ENCODE measurements at regions not wholly inside any gene's neighbourhood (a gene's known extent, or its start where the extent isn't known, plus 50 kb on each side); places are given as distances from the start of the nearest gene placed in this dataset.
"Not testable (repeated sequence)": the region's sequence is repeated elsewhere in the genome, so short reads cannot be mapped to it uniquely, and the experiment has no call there.

- no peak for DNase-seq (ENCODE audit: low spot score)
- FAIRE-seq, result no peak
Observed at GRCh38 chr4:33085709-33086108, 2365.5 kb downstream of the PCDH7 start.

DNA sequence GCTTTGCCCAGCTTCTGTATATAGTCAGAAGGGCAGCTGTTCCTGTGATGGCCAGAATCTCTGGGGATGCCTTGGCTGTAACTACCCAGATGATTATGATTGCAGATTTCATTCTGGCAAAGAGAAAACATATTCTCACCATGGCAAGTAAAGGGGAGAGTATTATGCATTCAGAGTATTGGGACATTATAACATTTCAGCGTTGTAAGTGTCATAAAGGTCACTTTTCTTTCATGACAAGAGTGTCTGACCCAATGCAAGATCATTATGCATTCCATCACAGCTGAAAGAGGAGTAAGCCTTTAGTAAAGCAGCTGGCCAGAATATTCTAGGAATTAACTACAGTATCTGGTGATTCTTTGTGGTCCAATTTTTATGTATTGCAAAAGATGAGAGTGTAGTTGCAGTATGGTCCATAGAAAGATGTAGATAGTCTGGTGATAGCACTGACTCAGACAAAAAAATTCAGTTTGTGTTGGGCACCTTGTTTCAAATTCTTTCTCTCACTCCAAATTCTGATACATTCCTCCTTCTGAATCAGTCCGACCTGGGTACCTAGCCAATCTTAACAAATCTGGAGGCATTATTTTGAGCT is 2366.3 kb downstream of the PCDH7 start:
- no peak for FAIRE-seq

GRCh38 chr4:33088713-33089112 is 2368.5 kb downstream of the PCDH7 start:
- DNase-seq (ENCODE audit: low spot score), result no peak
- no peak for FAIRE-seq

More for the DNA sequence above, 2366.3 kb downstream of the PCDH7 start:
- DNase-seq (ENCODE audit: low spot score), result no peak

- DNase-seq (ENCODE audit: low spot score), result no peak
- FAIRE-seq, result no peak
Observed at GRCh38 chr4:33090910-33091309, 2370.7 kb downstream of the PCDH7 start.

DNA sequence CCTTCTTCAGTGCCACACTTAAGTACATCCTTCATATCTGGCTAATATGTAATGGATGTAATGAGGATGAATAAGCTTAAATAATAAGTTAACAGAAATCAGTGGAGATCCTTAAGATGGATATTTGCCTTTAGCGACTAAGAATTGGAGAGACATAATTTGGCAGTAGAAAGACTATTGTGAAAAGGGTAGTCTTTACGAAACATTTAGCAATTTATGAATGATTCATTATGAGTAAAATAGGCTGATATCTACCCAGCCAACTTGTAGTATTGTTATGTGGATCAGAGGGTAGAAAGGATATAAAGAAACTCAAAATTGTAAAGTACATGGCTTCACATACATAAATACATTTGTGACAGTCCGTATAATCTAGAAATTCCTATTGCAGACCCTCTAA is 2371.8 kb downstream of the PCDH7 start:
- FAIRE-seq, result no peak
- DNase-seq (ENCODE audit: low spot score), result no peak

- no peak for FAIRE-seq
- no peak for DNase-seq (ENCODE audit: low spot score)
Observed at GRCh38 chr4:33104273-33104672, 2384.1 kb downstream of the PCDH7 start.

DNA sequence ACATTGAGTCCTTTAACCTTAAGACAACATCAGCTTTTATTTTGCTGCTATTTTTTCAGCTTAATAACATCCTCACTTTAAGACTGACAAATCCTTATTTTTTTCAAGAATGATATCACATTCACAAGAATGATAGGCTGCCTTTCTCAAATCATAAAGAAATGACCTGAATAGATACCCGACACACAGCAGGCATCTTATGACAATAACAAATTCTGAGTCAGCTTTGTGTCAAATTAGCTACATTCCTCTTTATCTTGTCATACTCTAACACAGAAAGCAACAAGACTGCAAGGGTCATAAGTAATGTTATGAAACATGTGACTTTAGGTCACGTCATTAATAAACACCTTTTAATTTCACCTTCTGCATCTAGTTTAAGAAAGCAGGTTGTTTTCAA is 2387.6 kb downstream of the PCDH7 start:
- no peak for FAIRE-seq

DNA sequence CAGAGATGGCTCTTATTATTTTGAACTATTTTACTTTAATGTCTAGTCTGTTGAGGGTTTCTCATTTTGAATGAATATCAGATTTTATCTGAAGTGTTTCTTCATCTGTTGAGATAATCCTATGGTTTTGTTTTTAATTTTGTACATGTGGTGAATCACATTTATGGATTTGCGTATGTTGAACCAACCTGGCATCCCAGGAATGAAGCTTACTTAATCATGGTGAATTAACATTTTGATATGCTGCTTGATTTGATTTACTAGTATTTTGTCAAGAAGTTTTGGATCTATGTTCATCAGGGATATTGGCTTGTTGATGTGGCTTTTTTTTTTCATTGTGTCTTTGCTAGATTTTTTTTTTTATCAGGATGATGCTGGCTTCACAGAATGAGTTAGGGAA is 2390.9 kb downstream of the PCDH7 start:
- no peak for DNase-seq (ENCODE audit: low spot score)
- no peak for FAIRE-seq

More for the DNA sequence above, 2387.6 kb downstream of the PCDH7 start:
- DNase-seq (ENCODE audit: low spot score), result no peak

DNA sequence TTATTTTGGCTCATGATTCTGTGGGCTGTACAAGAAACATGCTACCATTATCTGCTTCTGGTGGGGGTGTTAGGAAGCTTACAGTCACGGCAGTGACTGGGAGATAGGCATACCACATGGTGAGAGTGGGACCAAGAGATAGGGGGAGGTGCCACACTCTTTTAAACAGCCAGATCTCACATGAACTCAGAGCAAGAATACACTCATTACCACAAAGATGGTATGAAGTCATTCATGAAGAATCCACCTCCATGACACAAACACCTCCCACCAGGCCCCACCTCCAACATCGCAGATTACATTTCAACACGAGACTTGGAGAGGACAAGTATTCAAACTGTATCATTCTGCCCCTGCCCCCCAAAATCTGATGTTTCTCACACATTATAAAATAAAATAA is 2396.7 kb downstream of the PCDH7 start:
- FAIRE-seq (no peak), DNase-seq (ENCODE audit: low spot score) (no peak)

- DNase-seq (ENCODE audit: low spot score), result no peak
- FAIRE-seq, result no peak
Observed at GRCh38 chr4:33126002-33126401, 2405.8 kb downstream of the PCDH7 start.

- peak; percentile 99 for FAIRE-seq
- DNase-seq (ENCODE audit: low spot score), result not testable (repeated sequence)
Observed at GRCh38 chr4:33130662-33131061, 2410.5 kb downstream of the PCDH7 start.

GRCh38 chr4:33133723-33134122 is 2413.6 kb downstream of the PCDH7 start:
- no peak for FAIRE-seq
- no peak for DNase-seq (ENCODE audit: low spot score)

GRCh38 chr4:33134366-33134765 is 2414.2 kb downstream of the PCDH7 start:
- FAIRE-seq (no peak), DNase-seq (ENCODE audit: low spot score) (no peak)

DNA sequence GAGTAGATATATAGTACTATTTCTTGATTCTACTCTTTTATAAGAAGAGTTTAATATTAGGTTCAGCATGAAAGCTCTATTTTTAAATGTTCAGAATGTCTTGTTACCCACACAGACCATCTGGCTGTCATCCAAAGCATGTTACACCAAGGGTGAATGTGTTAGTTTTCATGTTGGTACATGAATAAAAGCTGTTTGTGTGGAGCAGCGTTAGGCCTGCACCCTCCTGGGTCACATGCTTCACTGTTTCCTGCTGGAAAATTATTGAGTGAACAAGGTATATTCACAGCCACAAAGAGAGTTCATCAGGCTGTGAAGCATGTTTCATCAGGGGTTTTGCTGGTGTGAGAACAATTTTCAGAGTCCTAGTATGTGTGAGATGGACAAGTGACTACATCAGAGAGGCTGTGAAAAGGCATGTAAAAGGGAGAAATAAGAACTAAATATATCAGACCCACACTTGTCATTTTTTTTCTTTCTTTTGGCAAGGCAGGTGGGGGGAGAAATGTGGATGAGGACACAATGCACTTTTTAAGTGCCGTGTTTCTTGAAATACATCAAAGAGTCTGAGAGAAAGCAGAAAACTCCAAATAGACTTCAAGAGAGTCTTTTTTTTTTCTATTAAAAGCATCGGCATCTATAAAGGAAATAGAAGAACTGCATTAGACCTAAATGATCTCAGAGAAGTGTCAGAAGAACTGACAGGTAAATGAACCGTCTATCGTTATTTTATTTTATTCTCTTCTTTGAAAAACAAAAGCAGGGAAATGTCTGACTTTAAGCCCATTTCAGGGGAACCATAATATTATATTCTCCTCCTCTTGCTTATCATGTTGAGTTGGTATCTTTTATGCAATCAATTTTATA is 2429.7 kb downstream of the PCDH7 start:
- no peak for FAIRE-seq
- DNase-seq (ENCODE audit: low spot score), result no peak

DNA sequence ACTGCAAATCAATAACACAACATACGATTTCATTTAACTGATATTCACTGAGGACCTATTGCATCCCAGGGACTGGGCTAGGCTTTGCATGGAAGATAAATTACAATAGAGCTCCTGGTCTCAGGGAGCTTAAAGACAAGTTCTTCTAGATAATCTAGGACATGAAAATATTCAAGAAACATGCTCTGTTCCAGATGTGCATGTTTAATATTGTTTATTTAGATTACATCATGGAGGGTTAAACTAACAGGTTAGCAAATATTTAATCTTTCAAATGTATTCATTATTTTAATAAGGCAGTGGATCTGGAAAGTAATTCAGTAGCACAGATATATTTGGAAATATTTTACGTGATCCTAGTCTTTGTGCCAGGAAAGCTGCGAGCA is 2430.3 kb downstream of the PCDH7 start:
- FAIRE-seq, result no peak

DNA sequence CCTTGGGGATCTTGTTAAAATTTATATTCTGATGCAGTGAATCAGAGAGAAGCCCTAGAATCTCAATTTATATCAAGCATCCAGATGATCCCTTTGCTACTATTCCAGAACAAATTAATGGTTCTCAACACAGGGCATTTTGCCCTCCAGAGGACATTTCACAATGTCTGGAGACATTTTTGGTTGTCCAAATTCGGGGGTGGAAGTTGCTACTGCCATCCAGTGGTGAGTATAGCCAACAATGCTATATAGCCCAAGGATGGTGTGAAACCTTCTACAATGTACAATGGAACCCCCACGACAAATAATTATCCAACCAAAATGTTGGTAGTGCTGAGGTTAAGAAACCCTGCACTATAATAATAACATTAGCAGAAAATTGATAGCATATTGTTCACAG is 2440.0 kb downstream of the PCDH7 start:
- no peak for DNase-seq (ENCODE audit: low spot score)
- FAIRE-seq, result no peak

More for the DNA sequence above, 2430.3 kb downstream of the PCDH7 start:
- DNase-seq (ENCODE audit: low spot score), result no peak

GRCh38 chr4:33161202-33161601 is 2441.0 kb downstream of the PCDH7 start:
- no peak for FAIRE-seq
- DNase-seq (ENCODE audit: low spot score), result no peak

- FAIRE-seq (no peak), DNase-seq (ENCODE audit: low spot score) (no peak)
Observed at GRCh38 chr4:33162122-33162521, 2442.0 kb downstream of the PCDH7 start.

- FAIRE-seq (no peak), DNase-seq (ENCODE audit: low spot score) (no peak)
Observed at GRCh38 chr4:33171873-33172525, 2451.8 kb downstream of the PCDH7 start.

DNA sequence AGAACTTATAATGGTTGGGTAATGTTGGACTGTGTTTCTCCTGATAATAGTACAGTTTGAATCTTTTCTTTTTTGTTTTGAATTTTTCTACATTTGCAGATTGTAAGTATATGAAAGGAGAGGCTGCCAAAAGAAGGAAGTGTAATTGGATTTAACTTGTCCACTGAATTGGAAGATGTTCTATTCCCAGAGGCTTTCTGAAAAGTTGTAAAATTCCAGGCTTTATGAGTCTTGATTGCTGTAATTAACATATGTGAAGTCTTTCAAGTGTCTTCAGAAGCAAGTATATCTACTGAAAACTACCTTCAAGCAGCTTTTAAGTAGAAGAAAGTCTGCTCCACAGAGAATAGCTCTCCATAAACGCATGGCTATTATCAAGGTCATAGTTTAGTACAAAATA is 2456.4 kb downstream of the PCDH7 start:
- no peak for DNase-seq (ENCODE audit: low spot score)
- FAIRE-seq, result no peak

DNA sequence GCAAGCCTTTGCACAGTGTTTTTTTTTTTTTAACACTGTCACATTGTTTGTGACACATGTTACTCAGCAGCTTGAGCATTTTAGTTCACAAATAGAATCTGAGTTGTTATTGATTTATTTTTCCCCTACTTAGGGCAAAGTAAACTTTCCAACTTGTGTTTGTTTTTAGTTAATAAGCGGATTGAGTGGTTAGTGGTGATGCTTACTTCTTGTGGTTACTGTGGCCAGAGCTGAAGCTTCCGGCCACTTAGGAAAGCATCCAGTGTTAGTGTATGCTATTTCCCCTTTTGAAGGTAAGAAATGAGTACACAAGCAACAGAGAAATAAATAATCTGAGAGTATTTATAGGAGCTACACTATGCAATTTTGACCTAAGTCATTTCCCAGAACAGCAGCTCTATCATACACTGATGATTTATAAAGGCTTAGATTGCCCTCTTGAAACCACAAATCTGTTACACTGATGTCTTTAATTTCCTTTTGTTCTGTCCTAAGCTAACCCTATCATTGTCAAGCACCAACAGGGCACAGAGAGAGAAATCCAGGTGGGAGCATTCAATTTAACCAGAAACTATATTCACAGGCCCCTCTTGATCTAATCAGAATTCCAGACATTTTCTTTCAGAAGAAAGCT is 2464.6 kb downstream of the PCDH7 start:
- FAIRE-seq, result no peak
- DNase-seq (ENCODE audit: low spot score), result no peak

DNA sequence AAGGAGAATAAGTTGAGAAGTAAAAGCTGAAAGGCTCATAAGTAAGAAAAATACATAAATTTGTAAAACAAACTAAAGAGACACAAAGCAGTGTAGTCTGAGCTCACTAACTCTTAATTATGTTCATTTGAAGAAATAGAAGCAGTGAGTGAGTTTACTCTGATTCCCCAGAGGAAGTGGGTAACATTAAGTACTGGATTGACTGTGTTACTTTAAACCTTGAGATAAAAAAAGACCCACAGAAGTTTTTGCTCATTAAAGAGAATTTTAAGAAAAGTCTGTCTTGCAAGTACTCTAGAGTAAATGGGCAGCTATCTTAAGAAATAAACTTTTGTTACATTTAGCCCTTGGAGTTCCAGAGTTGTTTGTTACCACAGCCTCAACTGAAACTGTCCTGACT is 2466.9 kb downstream of the PCDH7 start:
- no peak for DNase-seq (ENCODE audit: low spot score)
- FAIRE-seq, result no peak
